Stimulated activated CD4-positive, alpha-beta T cell treated with anti-CD3 and anti-CD28 coated beads, Interleukin-4, amount 100 ng/mL, for 48 hours (primary cell): ENCODE measurements at regions not wholly inside any gene's neighbourhood (a gene's known extent, or its start where the extent isn't known, plus 50 kb on each side); places are given as distances from the start of the nearest gene placed in this dataset.

Experiments
- DNase-seq, 2 donors: peaks; one replicate each; pipeline ENCODE4 v3.0.0-alpha.2; 2020; ENCODE audit warnings: low read depth in 2 of 2

GRCh38 chrX:51437521-51437920 lies 58.9 kb downstream of the NUDT11 start:
- no peak for DNase-seq

GRCh38 chrX:51435101-51435500 lies 61.3 kb downstream of the NUDT11 start:
- no peak for DNase-seq

- no peak for DNase-seq
These were observed 74.3 kb downstream of the NUDT11 start for GRCh38 chrX:51421972-51422597.

- DNase-seq = no peak
These were observed 75.8 kb downstream of the NUDT11 start for GRCh38 chrX:51420610-51421009.

- DNase-seq = no peak
These were observed 75.8 kb downstream of the NUDT10 start for GRCh38 chrX:51408462-51408861.

GRCh38 chrX:51407520-51408409 lies 75.1 kb downstream of the NUDT10 start:
- DNase-seq = no peak

- DNase-seq = no peak
These were observed 74.3 kb downstream of the NUDT10 start for GRCh38 chrX:51406688-51407519.

- DNase-seq = no peak
These were observed 71.8 kb downstream of the NUDT10 start for GRCh38 chrX:51404445-51404844.

- peak; percentile 22 to 43 for DNase-seq
These were observed 63.4 kb downstream of the NUDT10 start for GRCh38 chrX:51395810-51396728.

GRCh38 chrX:51395480-51395809 lies 62.8 kb downstream of the NUDT10 start:
- no peak for DNase-seq
